ENCODE measurements at regions not wholly inside any gene's neighbourhood (a gene's known extent, or its start where the extent isn't known, plus 50 kb on each side); places are given as distances from the start of the nearest gene placed in this dataset.

DNA sequence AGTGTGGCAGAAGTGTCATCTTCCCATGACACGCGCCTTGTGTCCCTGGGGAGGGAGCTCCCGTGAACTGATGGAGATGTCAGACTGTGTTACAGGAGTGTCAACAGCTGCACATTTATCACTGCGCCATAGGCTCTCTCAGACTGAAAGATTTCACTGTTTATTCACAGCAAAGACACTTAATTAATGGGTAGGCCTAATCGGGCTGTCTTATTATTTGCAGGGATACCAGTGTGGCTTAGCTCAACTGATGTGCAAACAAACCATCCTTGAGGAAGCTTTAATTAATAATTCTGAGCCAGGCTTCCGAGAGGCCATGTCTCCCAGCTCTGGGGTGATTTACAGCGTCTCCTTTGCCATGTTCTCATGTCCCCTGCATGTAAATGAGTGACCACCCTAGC lies 771.0 kb downstream of the QKI start:
- Histone ChIP-seq H3K27me3 (ENCODE audit: insufficient read depth, low read length, poor library complexity, severe bottlenecking) (no peaks in the 10 kb centered on the region), H4K20me1 (ENCODE audit: insufficient read depth, low read length, poor library complexity, severe bottlenecking) (no peaks in the 10 kb centered on the region), H3K9me3 (ENCODE audit: insufficient read depth, low read depth, low read length) (peaks cover 4% of the 10 kb centered on the region; the same call in 1 of the 2 replicates), H3F3A (ENCODE audit: low read depth) (no peaks in the 10 kb centered on the region), H3K79me2 (ENCODE audit: insufficient read depth, low read length) (no peaks in the 10 kb centered on the region), H3K9ac (ENCODE audit: low read depth, low read length, poor library complexity, severe bottlenecking) (no peak overlapping the region), H2AFZ (ENCODE audit: low read length) (no peak overlapping the region), H3K36me3 (ENCODE audit: insufficient read depth, low read length) (no peaks in the 10 kb centered on the region), H3K4me3 (ENCODE audit: low read length, poor library complexity, severe bottlenecking) (no peak overlapping the region), H3K4me2 (ENCODE audit: low read depth, low read length, poor library complexity, severe bottlenecking) (no peak overlapping the region), H3K9me2 (replicated peaks; ENCODE audit: low read depth, low read length) (no peaks in the 10 kb centered on the region), H3K4me1 (ENCODE audit: insufficient read depth, low read length, poor library complexity, severe bottlenecking) (no peaks in the 10 kb centered on the region)
- TF ChIP-seq, protein P1, sequence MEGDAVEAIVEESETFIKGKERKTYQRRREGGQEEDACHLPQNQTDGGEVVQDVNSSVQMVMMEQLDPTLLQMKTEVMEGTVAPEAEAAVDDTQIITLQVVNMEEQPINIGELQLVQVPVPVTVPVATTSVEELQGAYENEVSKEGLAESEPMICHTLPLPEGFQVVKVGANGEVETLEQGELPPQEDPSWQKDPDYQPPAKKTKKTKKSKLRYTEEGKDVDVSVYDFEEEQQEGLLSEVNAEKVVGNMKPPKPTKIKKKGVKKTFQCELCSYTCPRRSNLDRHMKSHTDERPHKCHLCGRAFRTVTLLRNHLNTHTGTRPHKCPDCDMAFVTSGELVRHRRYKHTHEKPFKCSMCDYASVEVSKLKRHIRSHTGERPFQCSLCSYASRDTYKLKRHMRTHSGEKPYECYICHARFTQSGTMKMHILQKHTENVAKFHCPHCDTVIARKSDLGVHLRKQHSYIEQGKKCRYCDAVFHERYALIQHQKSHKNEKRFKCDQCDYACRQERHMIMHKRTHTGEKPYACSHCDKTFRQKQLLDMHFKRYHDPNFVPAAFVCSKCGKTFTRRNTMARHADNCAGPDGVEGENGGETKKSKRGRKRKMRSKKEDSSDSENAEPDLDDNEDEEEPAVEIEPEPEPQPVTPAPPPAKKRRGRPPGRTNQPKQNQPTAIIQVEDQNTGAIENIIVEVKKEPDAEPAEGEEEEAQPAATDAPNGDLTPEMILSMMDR (conservative IDR thresholded peaks at IDR 0.05; ENCODE audit: low read length) = no peak
- no peak for TF ChIP-seq EZH2phosphoT487 (IDR thresholded peaks at IDR 0.05; ENCODE audit: borderline replicate concordance)

DNA sequence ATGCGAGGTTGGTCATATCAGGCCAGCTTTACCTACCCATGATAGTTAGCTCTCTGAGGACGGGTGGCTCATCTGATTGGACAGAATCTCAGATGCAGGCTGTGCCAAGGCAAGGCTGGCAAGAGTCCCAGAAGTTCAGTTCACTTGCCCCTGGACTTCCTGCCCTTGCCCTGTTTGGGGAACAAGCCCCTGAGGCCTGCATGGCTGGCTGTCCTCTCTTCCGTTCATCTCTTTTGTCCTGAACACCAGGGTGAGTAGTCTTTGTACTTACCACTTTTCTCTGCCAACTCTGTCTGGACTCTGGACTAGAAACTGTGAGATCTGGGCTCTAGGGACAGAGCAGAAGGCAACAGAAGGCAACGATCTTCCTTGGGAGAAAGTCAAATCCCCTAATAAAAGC lies 769.9 kb downstream of the QKI start:
- no peaks in the 10 kb centered on the region for H3K9me2 ChIP-seq (replicated peaks; ENCODE audit: low read depth, low read length)
- no peak overlapping the region for H3K4me2 ChIP-seq (ENCODE audit: low read depth, low read length, poor library complexity, severe bottlenecking)
- no peaks in the 10 kb centered on the region for H3F3A ChIP-seq (ENCODE audit: low read depth)
- H3K9me3 ChIP-seq (ENCODE audit: insufficient read depth, low read depth, low read length) = peaks cover 4% of the 10 kb centered on the region; the same call in 1 of the 2 replicates
- H3K79me2 ChIP-seq (ENCODE audit: insufficient read depth, low read length) = no peaks in the 10 kb centered on the region
- H3K9ac ChIP-seq (ENCODE audit: low read depth, low read length, poor library complexity, severe bottlenecking) = no peak overlapping the region
- H3K36me3 ChIP-seq (ENCODE audit: insufficient read depth, low read length) = no peaks in the 10 kb centered on the region
- H3K4me1 ChIP-seq (ENCODE audit: insufficient read depth, low read length, poor library complexity, severe bottlenecking) = no peaks in the 10 kb centered on the region
- TF ChIP-seq, protein P1 (conservative IDR thresholded peaks at IDR 0.05; ENCODE audit: low read length) = no peak
- no peak for TF ChIP-seq EZH2phosphoT487 (IDR thresholded peaks at IDR 0.05; ENCODE audit: borderline replicate concordance)
- H4K20me1 ChIP-seq (ENCODE audit: insufficient read depth, low read length, poor library complexity, severe bottlenecking) = no peaks in the 10 kb centered on the region
- H3K27me3 ChIP-seq (ENCODE audit: insufficient read depth, low read length, poor library complexity, severe bottlenecking) = no peaks in the 10 kb centered on the region
- no peak overlapping the region for H3K4me3 ChIP-seq (ENCODE audit: low read length, poor library complexity, severe bottlenecking)
- no peak overlapping the region for H2AFZ ChIP-seq (ENCODE audit: low read length)

DNA sequence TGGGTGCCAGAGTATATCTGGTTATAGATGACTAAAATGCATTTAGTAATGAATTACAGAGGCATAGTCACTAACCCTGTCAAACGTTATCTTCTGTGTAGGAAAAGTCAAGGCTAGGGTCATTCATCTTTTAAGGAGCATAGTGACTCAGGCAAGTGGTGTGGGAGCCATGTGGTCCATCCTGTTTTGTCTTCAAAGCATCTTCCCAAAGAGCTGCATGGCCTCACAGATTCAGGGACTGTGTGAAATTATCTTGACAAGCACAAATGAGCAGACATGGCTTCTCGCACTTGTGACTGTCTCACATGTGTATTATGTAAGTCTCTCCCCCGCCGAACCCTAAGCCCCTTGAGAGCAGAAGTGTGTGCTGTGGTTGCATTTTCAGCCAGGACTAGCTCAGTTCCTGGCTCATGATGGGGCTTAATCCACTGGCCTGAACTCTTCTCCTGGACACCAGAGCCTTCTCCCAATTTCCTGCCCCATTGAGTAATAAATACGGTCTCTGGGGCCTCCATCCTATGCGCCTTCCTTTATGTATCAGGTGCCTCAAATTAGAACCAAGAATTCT lies 769.1 kb downstream of the QKI start:
- no peak overlapping the region for H3K4me3 ChIP-seq (ENCODE audit: low read length, poor library complexity, severe bottlenecking)
- no peaks in the 10 kb centered on the region for H3K9me2 ChIP-seq (replicated peaks; ENCODE audit: low read depth, low read length)
- H3K4me2 ChIP-seq (ENCODE audit: low read depth, low read length, poor library complexity, severe bottlenecking) = no peak overlapping the region
- H3F3A ChIP-seq (ENCODE audit: low read depth) = no peaks in the 10 kb centered on the region
- no peak overlapping the region for H2AFZ ChIP-seq (ENCODE audit: low read length)
- no peaks in the 10 kb centered on the region for H3K4me1 ChIP-seq (ENCODE audit: insufficient read depth, low read length, poor library complexity, severe bottlenecking)
- H3K79me2 ChIP-seq (ENCODE audit: insufficient read depth, low read length) = no peaks in the 10 kb centered on the region
- no peaks in the 10 kb centered on the region for H3K36me3 ChIP-seq (ENCODE audit: insufficient read depth, low read length)
- H4K20me1 ChIP-seq (ENCODE audit: insufficient read depth, low read length, poor library complexity, severe bottlenecking) = no peaks in the 10 kb centered on the region
- H3K9ac ChIP-seq (ENCODE audit: low read depth, low read length, poor library complexity, severe bottlenecking) = no peak overlapping the region
- no peaks in the 10 kb centered on the region for H3K27me3 ChIP-seq (ENCODE audit: insufficient read depth, low read length, poor library complexity, severe bottlenecking)
- no peak for TF ChIP-seq EZH2phosphoT487 (IDR thresholded peaks at IDR 0.05; ENCODE audit: borderline replicate concordance)
- TF ChIP-seq, protein P1 (conservative IDR thresholded peaks at IDR 0.05; ENCODE audit: low read length) = no peak
- H3K9me3 ChIP-seq (ENCODE audit: insufficient read depth, low read depth, low read length) = peaks cover 4% of the 10 kb centered on the region; the same call in 1 of the 2 replicates
